GM23248 (cell line): ENCODE measurements at regions not wholly inside any gene's neighbourhood (a gene's known extent, or its start where the extent isn't known, plus 50 kb on each side); places are given as distances from the start of the nearest gene placed in this dataset.

Experiments used
- DNase-seq: peaks from one replicate; pipeline ENCODE4 v3.0.0-alpha.2; 2015
- H2AFZ ChIP-seq: fragments of 200-600 bp; sonication (generic); 2 replicates; pipeline ENCODE4 v1.6.1; 2016; ENCODE audit warnings: antibody characterized with exemption
- H3F3A ChIP-seq: fragments of 200-600 bp; sonication (generic); 2 replicates; pipeline ENCODE4 v1.6.1; 2016; ENCODE audit warnings: mild to moderate bottlenecking, antibody characterized with exemption, mixed run types; ENCODE audit not compliant: insufficient read depth
- H3K27ac ChIP-seq: fragments of 200-600 bp; sonication (generic); 2 replicates; pipeline ENCODE4 v1.5.1; 2016; ENCODE audit warnings: mild to moderate bottlenecking
- H3K27me3 ChIP-seq: fragments of 200-600 bp; sonication (generic); replicated peaks from 2 replicates; pipeline ENCODE4 v1.6.1; 2016; ENCODE audit warnings: mild to moderate bottlenecking; ENCODE audit not compliant: insufficient read depth
- H3K36me3 ChIP-seq: fragments of 200-600 bp; sonication (generic); 2 replicates; pipeline ENCODE4 v1.6.1; 2016; ENCODE audit warnings: low read depth, mild to moderate bottlenecking
- H3K4me1 ChIP-seq: fragments of 200-600 bp; sonication (generic); 2 replicates; pipeline ENCODE4 v1.6.1; 2016; ENCODE audit warnings: mild to moderate bottlenecking; ENCODE audit not compliant: insufficient read depth
- H3K4me2 ChIP-seq: fragments of 200-600 bp; sonication (generic); one replicate; pipeline ENCODE4 v1.6.1; 2016; ENCODE audit warnings: mild to moderate bottlenecking; ENCODE audit not compliant: unreplicated experiment
- H3K4me3 ChIP-seq: fragments of 200-600 bp; sonication (generic); 2 replicates; pipeline ENCODE4 v1.5.1; 2016; ENCODE audit warnings: mild to moderate bottlenecking
- H3K79me2 ChIP-seq: fragments of 200-600 bp; sonication (generic); 2 replicates; pipeline ENCODE4 v1.6.1; 2016; ENCODE audit warnings: mild to moderate bottlenecking; ENCODE audit not compliant: insufficient read depth
- H3K9ac ChIP-seq: fragments of 200-600 bp; sonication (generic); 2 replicates; pipeline ENCODE4 v1.6.1; 2016; ENCODE audit warnings: mild to moderate bottlenecking
- H3K9me2 ChIP-seq: fragments of 200-600 bp; sonication (generic); 2 replicates; pipeline ENCODE4 v1.6.1; 2016; ENCODE audit warnings: mixed run types, mild to moderate bottlenecking, moderate library complexity; ENCODE audit not compliant: insufficient read depth
- H3K9me3 ChIP-seq: fragments of 200-600 bp; sonication (generic); one replicate; pipeline ENCODE4 v1.6.1; 2017; ENCODE audit warnings: low read depth
- H4K20me1 ChIP-seq: fragments of 200-600 bp; sonication (generic); 2 replicates; pipeline ENCODE4 v1.6.0; 2016; ENCODE audit not compliant: insufficient read depth
- EZH2 ChIP-seq: fragments of 200-600 bp; sonication (generic); IDR thresholded peaks from 2 replicates; pipeline ENCODE4 v1.6.1; 2018; ENCODE audit warnings: antibody characterized with exemption, mild to moderate bottlenecking; ENCODE audit not compliant: insufficient read depth, poor library complexity, severe bottlenecking
- EZH2phosphoT487 ChIP-seq: fragments of 200-600 bp; sonication (generic); IDR thresholded peaks from 2 replicates; pipeline ENCODE4 v1.6.1; 2018; ENCODE audit warnings: antibody characterized with exemption, moderate library complexity, mild to moderate bottlenecking, low read depth; ENCODE audit not compliant: insufficient read depth
- WGBS, 2 experiments: methylation state at CpG; one replicate each; pipeline ENCODE4 v1.1.6; 2015 to 2017; ENCODE audit warnings: low lambda C conversion rate in 2 of 2, low coverage in 1 of 2; ENCODE audit errors: missing lambda C conversion rate in 2 of 2; 5-methylcytosine and 5-hydroxymethylcytosine counted together
- in situ Hi-C: fragments of 300-500 bp; cut with MboI; formaldehyde crosslinking; loops from 2 replicates; pipeline ENCODE4 v1.15.0; 2020

- in situ Hi-C loops, result no loop called here
- TF ChIP-seq EZH2phosphoT487 (no peak), EZH2 (no peak)
- Histone ChIP-seq H3K27me3 (peaks cover 10% of the 10 kb centered on the region), H3K36me3 (no peaks in the 10 kb centered on the region), H3K9me3 (no peaks in the 10 kb centered on the region), H3K4me2 (no peak overlapping the region), H3K9ac (no peak overlapping the region), H3K27ac (no peak overlapping the region), H2AFZ (no peak overlapping the region), H3K4me1 (no peaks in the 10 kb centered on the region), H4K20me1 (no peaks in the 10 kb centered on the region), H3K9me2 (no peaks in the 10 kb centered on the region), H3K4me3 (no peak overlapping the region), H3K79me2 (no peaks in the 10 kb centered on the region), H3F3A (no peaks in the 10 kb centered on the region)
- no peak for DNase-seq
- 33 to 45% methylated on average over 1 of the region's 1 CpG for WGBS, 2 experiments
These were observed 167.6 kb upstream of the TNP1 start for GRCh38 chr2:217027414-217027813.

- Histone ChIP-seq H3K9ac (no peak overlapping the region), H2AFZ (no peak overlapping the region), H3K9me3 (no peaks in the 10 kb centered on the region), H3F3A (no peaks in the 10 kb centered on the region), H3K4me1 (no peaks in the 10 kb centered on the region), H4K20me1 (no peaks in the 10 kb centered on the region), H3K27me3 (peaks cover 3% of the 10 kb centered on the region; the same call in 1 of the 2 replicates), H3K9me2 (no peaks in the 10 kb centered on the region), H3K4me2 (no peak overlapping the region), H3K36me3 (no peaks in the 10 kb centered on the region), H3K4me3 (no peak overlapping the region), H3K27ac (no peak overlapping the region), H3K79me2 (no peaks in the 10 kb centered on the region)
- 49 to 57% methylated on average over 3 of the region's 3 CpGs for WGBS, 2 experiments
- DNase-seq, result no peak
- TF ChIP-seq EZH2, result no peak
- no peak for TF ChIP-seq EZH2phosphoT487
- in situ Hi-C loops, result no loop called here
These were observed 166.7 kb upstream of the TNP1 start for GRCh38 chr2:217026569-217026968.

- H3K9ac ChIP-seq, result no peak overlapping the region
- H4K20me1 ChIP-seq, result no peaks in the 10 kb centered on the region
- H2AFZ ChIP-seq, result no peak overlapping the region
- no peaks in the 10 kb centered on the region for H3K4me1 ChIP-seq
- no peaks in the 10 kb centered on the region for H3F3A ChIP-seq
- DNase-seq, result no peak
- H3K36me3 ChIP-seq, result no peaks in the 10 kb centered on the region
- H3K27ac ChIP-seq, result no peak overlapping the region
- H3K4me3 ChIP-seq, result no peak overlapping the region
- no peaks in the 10 kb centered on the region for H3K79me2 ChIP-seq
- no peaks in the 10 kb centered on the region for H3K9me2 ChIP-seq
- TF ChIP-seq EZH2 (no peak), EZH2phosphoT487 (no peak)
- no peak overlapping the region for H3K4me2 ChIP-seq
- in situ Hi-C loops, result no loop called here
- WGBS, 2 experiments, result 46 to 50% methylated on average over 5 of the region's 5 CpGs
- H3K9me3 ChIP-seq, result no peaks in the 10 kb centered on the region
- H3K27me3 ChIP-seq, result no peaks in the 10 kb centered on the region; the same call in 1 of the 2 replicates
These were observed 166.3 kb upstream of the TNP1 start for GRCh38 chr2:217026161-217026560.

- no peaks in the 10 kb centered on the region for H3K9me2 ChIP-seq
- no peaks in the 10 kb centered on the region for H3K9me3 ChIP-seq
- no peaks in the 10 kb centered on the region for H4K20me1 ChIP-seq
- TF ChIP-seq EZH2phosphoT487 (no peak), EZH2 (no peak)
- H3K4me2 ChIP-seq, result no peak overlapping the region
- no peak overlapping the region for H3K4me3 ChIP-seq
- H2AFZ ChIP-seq, result no peak overlapping the region
- H3K27ac ChIP-seq, result no peak overlapping the region
- 46 to 48% methylated on average over 2 of the region's 2 CpGs for WGBS, 2 experiments
- in situ Hi-C loops, result no loop called here
- no peaks in the 10 kb centered on the region for H3K79me2 ChIP-seq
- DNase-seq, result no peak
- no peaks in the 10 kb centered on the region for H3K36me3 ChIP-seq
- no peak overlapping the region for H3K9ac ChIP-seq
- H3F3A ChIP-seq, result no peaks in the 10 kb centered on the region
- H3K4me1 ChIP-seq, result no peaks in the 10 kb centered on the region
- H3K27me3 ChIP-seq, result no peaks in the 10 kb centered on the region
These were observed 163.7 kb upstream of the TNP1 start for GRCh38 chr2:217023611-217024010.
